ENCODE measurements at regions not wholly inside any gene's neighbourhood (a gene's known extent, or its start where the extent isn't known, plus 50 kb on each side); places are given as distances from the start of the nearest gene placed in this dataset.
"Not testable (repeated sequence)": the region's sequence is repeated elsewhere in the genome, so short reads cannot be mapped to it uniquely, and the experiment has no call there.

GRCh38 chr13:91036886-91037285 is 310.6 kb upstream of the MIR17HG start:
- no peak for DNase-seq

GRCh38 chr13:91042870-91043269 is 304.6 kb upstream of the MIR17HG start:
- DNase-seq, result no peak

- no peak for DNase-seq
Measured at GRCh38 chr13:91045351-91046034, 302.0 kb upstream of the MIR17HG start.

- no peak for DNase-seq
Measured at GRCh38 chr13:91046715-91047327, 300.7 kb upstream of the MIR17HG start.

- no peak for DNase-seq
Measured at GRCh38 chr13:91050970-91051369, 296.5 kb upstream of the MIR17HG start.

- DNase-seq, result no peak
Measured at GRCh38 chr13:91052876-91053275, 294.6 kb upstream of the MIR17HG start.

- DNase-seq, result no peak
Measured at GRCh38 chr13:91053318-91054065, 294.0 kb upstream of the MIR17HG start.

GRCh38 chr13:91054902-91055301 is 292.6 kb upstream of the MIR17HG start:
- no peak for DNase-seq

GRCh38 chr13:91056746-91057145 is 290.7 kb upstream of the MIR17HG start:
- DNase-seq, result no peak

- DNase-seq, result not testable (repeated sequence)
Measured at GRCh38 chr13:91057507-91057906, 290.0 kb upstream of the MIR17HG start.

GRCh38 chr13:91058066-91058465 is 289.4 kb upstream of the MIR17HG start:
- no peak for DNase-seq

GRCh38 chr13:91058919-91059318 is 288.6 kb upstream of the MIR17HG start:
- no peak for DNase-seq

- DNase-seq, result no peak
Measured at GRCh38 chr13:91066745-91067144, 280.7 kb upstream of the MIR17HG start.

GRCh38 chr13:91072486-91072885 is 275.0 kb upstream of the MIR17HG start:
- no peak for DNase-seq

- no peak for DNase-seq
Measured at GRCh38 chr13:91074091-91074490, 273.4 kb upstream of the MIR17HG start.

- DNase-seq, result no peak
Measured at GRCh38 chr13:91076830-91077229, 270.7 kb upstream of the MIR17HG start.

GRCh38 chr13:91078093-91078679 is 269.3 kb upstream of the MIR17HG start:
- DNase-seq, result no peak

GRCh38 chr13:91079176-91079575 is 268.3 kb upstream of the MIR17HG start:
- no peak for DNase-seq

- no peak for DNase-seq
Measured at GRCh38 chr13:91085127-91085526, 262.4 kb upstream of the MIR17HG start.

- no peak for DNase-seq
Measured at GRCh38 chr13:91086936-91087716, 260.4 kb upstream of the MIR17HG start.

GRCh38 chr13:91097269-91097668 is 250.2 kb upstream of the MIR17HG start:
- no peak for DNase-seq

- DNase-seq, result no peak
Measured at GRCh38 chr13:91099877-91100276, 247.6 kb upstream of the MIR17HG start.

- DNase-seq, result no peak
Measured at GRCh38 chr13:91100944-91101343, 246.5 kb upstream of the MIR17HG start.
